GM23338 (cell line): ENCODE measurements at regions not wholly inside any gene's neighbourhood (a gene's known extent, or its start where the extent isn't known, plus 50 kb on each side); places are given as distances from the start of the nearest gene placed in this dataset.

ENCODE experiments used
- ATAC-seq: fragments of 200-7000 bp; cut with Tn5 transposase; 3 replicates; pipeline ENCODE4 v1.9.1; 2020
- DNase-seq: peaks from one replicate; pipeline ENCODE4 v3.0.0-alpha.2; 2015; ENCODE audit warnings: low spot score
- H2AFZ ChIP-seq: fragments of 200-600 bp; sonication (generic); 2 replicates; pipeline ENCODE4 v1.8.0; 2016; ENCODE audit warnings: antibody characterized with exemption, mild to moderate bottlenecking, moderate library complexity
- H3F3A ChIP-seq: fragments of 200-600 bp; sonication (generic); replicated peaks from 2 replicates; pipeline ENCODE4 v1.8.0; 2017; ENCODE audit warnings: antibody characterized with exemption, mixed run types, low read depth
- H3K27ac ChIP-seq: fragments of 200-600 bp; sonication (generic); 2 replicates; pipeline ENCODE4 v1.6.1; 2016; ENCODE audit warnings: low read depth
- H3K27me3 ChIP-seq: fragments of 200-600 bp; sonication (generic); 2 replicates; pipeline ENCODE4 v1.8.0; 2016; ENCODE audit warnings: mild to moderate bottlenecking, mixed run types, moderate library complexity; ENCODE audit not compliant: insufficient read depth
- H3K36me3 ChIP-seq: fragments of 200-600 bp; sonication (generic); 2 replicates; pipeline ENCODE4 v1.8.0; 2016; ENCODE audit warnings: mild to moderate bottlenecking; ENCODE audit not compliant: insufficient read depth
- H3K4me1 ChIP-seq: fragments of 200-600 bp; sonication (generic); 2 replicates; pipeline ENCODE4 v1.8.0; 2016; ENCODE audit warnings: mild to moderate bottlenecking, moderate library complexity; ENCODE audit not compliant: insufficient read depth
- H3K4me2 ChIP-seq: fragments of 200-600 bp; sonication (generic); 2 replicates; pipeline ENCODE4 v1.7.1; 2017; ENCODE audit warnings: mixed run types
- H3K4me3 ChIP-seq: fragments of 200-600 bp; sonication (generic); 2 replicates; pipeline ENCODE4 v1.6.1; 2016; ENCODE audit warnings: mixed run types
- H3K79me2 ChIP-seq: fragments of 200-600 bp; sonication (generic); replicated peaks from 2 replicates; pipeline ENCODE4 v1.8.0; 2017; ENCODE audit warnings: mild to moderate bottlenecking; ENCODE audit not compliant: insufficient read depth
- H3K9me2 ChIP-seq: fragments of 200-600 bp; sonication (generic); 2 replicates; pipeline ENCODE4 v1.8.0; 2017; ENCODE audit not compliant: insufficient read depth
- H4K20me1 ChIP-seq: fragments of 200-600 bp; sonication (generic); replicated peaks from 2 replicates; pipeline ENCODE4 v1.8.0; 2017; ENCODE audit warnings: mild to moderate bottlenecking; ENCODE audit not compliant: insufficient read depth
- H3K27ac Mint-ChIP-seq: 2 replicates; pipeline ENCODE4 v1.8.0; 2020; ENCODE audit warnings: inconsistent platforms, mild to moderate bottlenecking, moderate library complexity, mixed read lengths
- H3K27me3 Mint-ChIP-seq: 3 replicates; pipeline ENCODE4 v1.8.0; 2022; ENCODE audit warnings: low read depth, mild to moderate bottlenecking, moderate library complexity, mixed read lengths, inconsistent platforms; ENCODE audit not compliant: insufficient read depth, poor library complexity
- H3K36me3 Mint-ChIP-seq: 3 replicates; pipeline ENCODE4 v1.8.0; 2021; ENCODE audit warnings: low read depth, mild to moderate bottlenecking, inconsistent platforms, moderate library complexity, mixed read lengths
- H3K4me1 Mint-ChIP-seq: 3 replicates; pipeline ENCODE4 v1.8.0; 2020; ENCODE audit warnings: mild to moderate bottlenecking, inconsistent platforms, mixed read lengths
- H3K4me3 Mint-ChIP-seq: 3 replicates; pipeline ENCODE4 v1.8.0; 2021; ENCODE audit warnings: moderate library complexity, mild to moderate bottlenecking, inconsistent platforms, mixed read lengths
- H3K9me3 Mint-ChIP-seq: 3 replicates; pipeline ENCODE4 v1.8.0; 2020; ENCODE audit warnings: moderate library complexity, mild to moderate bottlenecking, inconsistent platforms, mixed read lengths
- NANOG ChIP-seq: IDR thresholded peaks from 2 replicates; pipeline ENCODE4 v1.6.1; 2016; ENCODE audit warnings: antibody characterized with exemption, borderline replicate concordance
- STAT1 ChIP-seq: IDR thresholded peaks from one replicate; pipeline ENCODE4 v1.6.1; 2016; ENCODE audit warnings: antibody characterized with exemption; ENCODE audit not compliant: unreplicated experiment
- ZNF114 ChIP-seq: fragments of 250-450 bp; sonication (Bioruptor Pico); IDR thresholded peaks from 2 replicates; pipeline ENCODE4 v1.5.0; 2020; ENCODE audit warnings: mild to moderate bottlenecking, moderate library complexity
- ZNF331 ChIP-seq: fragments of 250-450 bp; sonication (Bioruptor Pico); IDR thresholded peaks from 2 replicates; pipeline ENCODE4 v1.5.0; 2020; ENCODE audit warnings: low read depth, mild to moderate bottlenecking, moderate library complexity
- TF ChIP-seq, protein P1 (sequence below): IDR thresholded peaks from one replicate; pipeline ENCODE4 v1.6.1; 2018; ENCODE audit warnings: antibody characterized with exemption; ENCODE audit not compliant: unreplicated experiment
- TF ChIP-seq, protein P2 (sequence below): fragments of 250-450 bp; sonication (Bioruptor Pico); IDR thresholded peaks from 2 replicates; pipeline ENCODE4 v1.5.0; 2020; ENCODE audit warnings: mild to moderate bottlenecking, moderate library complexity

DNA sequence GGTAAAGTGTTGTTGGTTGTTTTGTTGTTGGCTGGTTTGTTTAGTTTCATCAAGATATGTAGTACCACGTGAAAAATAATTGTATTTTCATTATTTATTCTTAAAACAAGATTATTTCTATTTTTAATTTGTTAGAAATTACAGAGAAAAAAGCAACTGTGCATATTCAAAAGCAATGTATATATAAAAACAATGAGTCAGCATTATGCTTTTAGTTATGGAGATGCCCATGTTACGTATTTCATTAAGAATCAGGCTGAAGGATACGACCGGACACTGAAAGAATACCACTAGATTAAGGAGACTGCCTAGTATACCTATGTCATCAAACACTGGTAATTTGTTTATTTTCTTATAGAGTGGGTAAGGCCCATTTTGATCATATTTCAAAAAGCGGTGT, 1188.4 kb upstream of the NXPH2 start:
- H3F3A ChIP-seq = no peaks in the 10 kb centered on the region
- H3K4me3 ChIP-seq = no peak overlapping the region
- H3K4me1 Mint-ChIP-seq = no peaks in the 10 kb centered on the region
- H3K36me3 ChIP-seq = no peaks in the 10 kb centered on the region
- H2AFZ ChIP-seq = no peak overlapping the region
- peaks cover 3% of the 10 kb centered on the region; the same call in 1 of the 3 replicates for H3K9me3 Mint-ChIP-seq
- H3K9me2 ChIP-seq = no peaks in the 10 kb centered on the region
- no peak for ATAC-seq
- no peak overlapping the region for H3K4me2 ChIP-seq
- H3K4me3 Mint-ChIP-seq = no peak overlapping the region
- no peak for TF ChIP-seq NANOG
- TF ChIP-seq ZNF331 (CRISPR knock-in tag) = no peak
- no peak for TF ChIP-seq STAT1
- TF ChIP-seq, protein P1, sequence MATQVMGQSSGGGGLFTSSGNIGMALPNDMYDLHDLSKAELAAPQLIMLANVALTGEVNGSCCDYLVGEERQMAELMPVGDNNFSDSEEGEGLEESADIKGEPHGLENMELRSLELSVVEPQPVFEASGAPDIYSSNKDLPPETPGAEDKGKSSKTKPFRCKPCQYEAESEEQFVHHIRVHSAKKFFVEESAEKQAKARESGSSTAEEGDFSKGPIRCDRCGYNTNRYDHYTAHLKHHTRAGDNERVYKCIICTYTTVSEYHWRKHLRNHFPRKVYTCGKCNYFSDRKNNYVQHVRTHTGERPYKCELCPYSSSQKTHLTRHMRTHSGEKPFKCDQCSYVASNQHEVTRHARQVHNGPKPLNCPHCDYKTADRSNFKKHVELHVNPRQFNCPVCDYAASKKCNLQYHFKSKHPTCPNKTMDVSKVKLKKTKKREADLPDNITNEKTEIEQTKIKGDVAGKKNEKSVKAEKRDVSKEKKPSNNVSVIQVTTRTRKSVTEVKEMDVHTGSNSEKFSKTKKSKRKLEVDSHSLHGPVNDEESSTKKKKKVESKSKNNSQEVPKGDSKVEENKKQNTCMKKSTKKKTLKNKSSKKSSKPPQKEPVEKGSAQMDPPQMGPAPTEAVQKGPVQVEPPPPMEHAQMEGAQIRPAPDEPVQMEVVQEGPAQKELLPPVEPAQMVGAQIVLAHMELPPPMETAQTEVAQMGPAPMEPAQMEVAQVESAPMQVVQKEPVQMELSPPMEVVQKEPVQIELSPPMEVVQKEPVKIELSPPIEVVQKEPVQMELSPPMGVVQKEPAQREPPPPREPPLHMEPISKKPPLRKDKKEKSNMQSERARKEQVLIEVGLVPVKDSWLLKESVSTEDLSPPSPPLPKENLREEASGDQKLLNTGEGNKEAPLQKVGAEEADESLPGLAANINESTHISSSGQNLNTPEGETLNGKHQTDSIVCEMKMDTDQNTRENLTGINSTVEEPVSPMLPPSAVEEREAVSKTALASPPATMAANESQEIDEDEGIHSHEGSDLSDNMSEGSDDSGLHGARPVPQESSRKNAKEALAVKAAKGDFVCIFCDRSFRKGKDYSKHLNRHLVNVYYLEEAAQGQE = no peak
- TF ChIP-seq, protein P2, sequence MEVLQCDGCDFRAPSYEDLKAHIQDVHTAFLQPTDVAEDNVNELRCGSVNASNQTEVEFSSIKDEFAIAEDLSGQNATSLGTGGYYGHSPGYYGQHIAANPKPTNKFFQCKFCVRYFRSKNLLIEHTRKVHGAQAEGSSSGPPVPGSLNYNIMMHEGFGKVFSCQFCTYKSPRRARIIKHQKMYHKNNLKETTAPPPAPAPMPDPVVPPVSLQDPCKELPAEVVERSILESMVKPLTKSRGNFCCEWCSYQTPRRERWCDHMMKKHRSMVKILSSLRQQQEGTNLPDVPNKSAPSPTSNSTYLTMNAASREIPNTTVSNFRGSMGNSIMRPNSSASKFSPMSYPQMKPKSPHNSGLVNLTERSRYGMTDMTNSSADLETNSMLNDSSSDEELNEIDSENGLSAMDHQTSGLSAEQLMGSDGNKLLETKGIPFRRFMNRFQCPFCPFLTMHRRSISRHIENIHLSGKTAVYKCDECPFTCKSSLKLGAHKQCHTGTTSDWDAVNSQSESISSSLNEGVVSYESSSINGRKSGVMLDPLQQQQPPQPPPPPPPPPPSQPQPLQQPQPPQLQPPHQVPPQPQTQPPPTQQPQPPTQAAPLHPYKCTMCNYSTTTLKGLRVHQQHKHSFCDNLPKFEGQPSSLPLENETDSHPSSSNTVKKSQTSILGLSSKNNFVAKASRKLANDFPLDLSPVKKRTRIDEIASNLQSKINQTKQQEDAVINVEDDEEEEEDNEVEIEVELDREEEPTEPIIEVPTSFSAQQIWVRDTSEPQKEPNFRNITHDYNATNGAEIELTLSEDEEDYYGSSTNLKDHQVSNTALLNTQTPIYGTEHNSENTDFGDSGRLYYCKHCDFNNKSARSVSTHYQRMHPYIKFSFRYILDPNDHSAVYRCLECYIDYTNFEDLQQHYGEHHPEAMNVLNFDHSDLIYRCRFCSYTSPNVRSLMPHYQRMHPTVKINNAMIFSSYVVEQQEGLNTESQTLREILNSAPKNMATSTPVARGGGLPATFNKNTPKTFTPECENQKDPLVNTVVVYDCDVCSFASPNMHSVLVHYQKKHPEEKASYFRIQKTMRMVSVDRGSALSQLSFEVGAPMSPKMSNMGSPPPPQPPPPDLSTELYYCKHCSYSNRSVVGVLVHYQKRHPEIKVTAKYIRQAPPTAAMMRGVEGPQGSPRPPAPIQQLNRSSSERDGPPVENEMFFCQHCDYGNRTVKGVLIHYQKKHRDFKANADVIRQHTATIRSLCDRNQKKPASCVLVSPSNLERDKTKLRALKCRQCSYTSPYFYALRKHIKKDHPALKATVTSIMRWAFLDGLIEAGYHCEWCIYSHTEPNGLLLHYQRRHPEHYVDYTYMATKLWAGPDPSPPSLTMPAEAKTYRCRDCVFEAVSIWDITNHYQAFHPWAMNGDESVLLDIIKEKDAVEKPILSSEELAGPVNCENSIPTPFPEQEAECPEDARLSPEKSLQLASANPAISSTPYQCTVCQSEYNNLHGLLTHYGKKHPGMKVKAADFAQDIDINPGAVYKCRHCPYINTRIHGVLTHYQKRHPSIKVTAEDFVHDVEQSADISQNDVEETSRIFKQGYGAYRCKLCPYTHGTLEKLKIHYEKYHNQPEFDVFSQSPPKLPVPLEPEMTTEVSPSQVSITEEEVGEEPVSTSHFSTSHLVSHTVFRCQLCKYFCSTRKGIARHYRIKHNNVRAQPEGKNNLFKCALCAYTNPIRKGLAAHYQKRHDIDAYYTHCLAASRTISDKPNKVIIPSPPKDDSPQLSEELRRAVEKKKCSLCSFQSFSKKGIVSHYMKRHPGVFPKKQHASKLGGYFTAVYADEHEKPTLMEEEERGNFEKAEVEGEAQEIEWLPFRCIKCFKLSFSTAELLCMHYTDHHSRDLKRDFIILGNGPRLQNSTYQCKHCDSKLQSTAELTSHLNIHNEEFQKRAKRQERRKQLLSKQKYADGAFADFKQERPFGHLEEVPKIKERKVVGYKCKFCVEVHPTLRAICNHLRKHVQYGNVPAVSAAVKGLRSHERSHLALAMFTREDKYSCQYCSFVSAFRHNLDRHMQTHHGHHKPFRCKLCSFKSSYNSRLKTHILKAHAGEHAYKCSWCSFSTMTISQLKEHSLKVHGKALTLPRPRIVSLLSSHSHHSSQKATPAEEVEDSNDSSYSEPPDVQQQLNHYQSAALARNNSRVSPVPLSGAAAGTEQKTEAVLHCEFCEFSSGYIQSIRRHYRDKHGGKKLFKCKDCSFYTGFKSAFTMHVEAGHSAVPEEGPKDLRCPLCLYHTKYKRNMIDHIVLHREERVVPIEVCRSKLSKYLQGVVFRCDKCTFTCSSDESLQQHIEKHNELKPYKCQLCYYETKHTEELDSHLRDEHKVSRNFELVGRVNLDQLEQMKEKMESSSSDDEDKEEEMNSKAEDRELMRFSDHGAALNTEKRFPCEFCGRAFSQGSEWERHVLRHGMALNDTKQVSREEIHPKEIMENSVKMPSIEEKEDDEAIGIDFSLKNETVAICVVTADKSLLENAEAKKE = no peak
- TF ChIP-seq ZNF114 (CRISPR knock-in tag) = no peak
- no peaks in the 10 kb centered on the region for H3K4me1 ChIP-seq
- DNase-seq = no peak
- peaks cover 4% of the 10 kb centered on the region for H3K27me3 Mint-ChIP-seq
- H4K20me1 ChIP-seq = no peaks in the 10 kb centered on the region
- no peak overlapping the region for H3K27ac Mint-ChIP-seq
- H3K27ac ChIP-seq = no peak overlapping the region
- H3K79me2 ChIP-seq = no peaks in the 10 kb centered on the region
- no peaks in the 10 kb centered on the region for H3K27me3 ChIP-seq
- H3K36me3 Mint-ChIP-seq = no peaks in the 10 kb centered on the region; the same call in 2 of the 3 replicates
